A549 (cell line): ENCODE measurements at regions not wholly inside any gene's neighbourhood (a gene's known extent, or its start where the extent isn't known, plus 50 kb on each side); places are given as distances from the start of the nearest gene placed in this dataset.

Experiments
- CTCF ChIP-seq: fragments of >200 bp; sonication (Bioruptor Twin); formaldehyde crosslinking; IDR thresholded peaks from 3 replicates; pipeline ENCODE4 v1.5.1; 2016
- POLR2A ChIP-seq: IDR thresholded peaks from 2 replicates; pipeline ENCODE4 v1.6.1; 2012; ENCODE audit warnings: mild to moderate bottlenecking, low read length
- ZFP36 ChIP-seq: fragments of 450-650 bp; IDR thresholded peaks from 2 replicates; pipeline ENCODE4 v1.6.1; 2014; ENCODE audit warnings: borderline replicate concordance; ENCODE audit not compliant: partially characterized antibody

GRCh38 chr12:58424735-58425392 lies 483.5 kb downstream of the ATP23 start:
- TF ChIP-seq ZFP36 (no peak), POLR2A (no peak), CTCF (no peak)
